GM12874 (cell line): ENCODE measurements at regions not wholly inside any gene's neighbourhood (a gene's known extent, or its start where the extent isn't known, plus 50 kb on each side); places are given as distances from the start of the nearest gene placed in this dataset.

Experiments used
- TF ChIP-seq, protein P1 (sequence below): IDR thresholded peaks from 2 replicates; pipeline ENCODE4 v1.5.1; 2011; ENCODE audit warnings: low read depth, mild to moderate bottlenecking, control low read depth, low read length, moderate library complexity; ENCODE audit not compliant: insufficient read depth

DNA sequence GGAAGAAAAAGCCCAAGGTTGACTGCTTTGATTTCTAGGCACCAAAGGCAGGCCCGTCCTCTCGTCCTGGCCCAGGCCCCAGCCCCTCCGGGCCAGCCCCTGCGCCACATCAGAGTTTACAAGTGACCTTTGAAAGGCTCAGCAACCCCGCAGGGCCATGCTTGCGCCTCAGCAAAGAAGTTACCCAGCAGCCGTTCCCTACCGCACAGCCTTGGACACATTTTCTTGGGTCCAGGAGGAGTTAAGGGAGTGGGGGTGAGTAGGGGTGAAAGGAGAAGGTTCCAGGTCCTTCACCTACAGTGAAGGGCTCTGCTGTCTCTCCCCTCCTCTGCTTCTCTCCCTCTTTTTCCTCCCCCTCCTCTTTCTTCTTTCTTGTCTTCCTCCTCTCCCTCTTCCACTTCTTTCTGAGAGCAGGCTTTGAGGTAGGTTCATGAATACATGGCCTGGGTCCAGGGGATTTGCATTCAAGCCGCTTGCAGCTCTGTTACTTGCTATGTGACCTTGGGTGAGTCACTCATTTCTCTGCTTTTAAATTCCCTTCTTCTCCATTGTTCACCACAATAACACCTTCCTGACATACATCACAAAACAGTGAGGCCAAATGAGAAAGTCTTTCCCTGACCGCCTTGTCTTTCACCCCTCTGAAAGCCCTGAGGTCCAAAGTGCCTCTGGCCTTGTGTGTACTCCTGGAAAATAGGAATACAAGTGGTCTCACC, 223.3 kb upstream of the TPRG1 start:
- TF ChIP-seq, protein P1, sequence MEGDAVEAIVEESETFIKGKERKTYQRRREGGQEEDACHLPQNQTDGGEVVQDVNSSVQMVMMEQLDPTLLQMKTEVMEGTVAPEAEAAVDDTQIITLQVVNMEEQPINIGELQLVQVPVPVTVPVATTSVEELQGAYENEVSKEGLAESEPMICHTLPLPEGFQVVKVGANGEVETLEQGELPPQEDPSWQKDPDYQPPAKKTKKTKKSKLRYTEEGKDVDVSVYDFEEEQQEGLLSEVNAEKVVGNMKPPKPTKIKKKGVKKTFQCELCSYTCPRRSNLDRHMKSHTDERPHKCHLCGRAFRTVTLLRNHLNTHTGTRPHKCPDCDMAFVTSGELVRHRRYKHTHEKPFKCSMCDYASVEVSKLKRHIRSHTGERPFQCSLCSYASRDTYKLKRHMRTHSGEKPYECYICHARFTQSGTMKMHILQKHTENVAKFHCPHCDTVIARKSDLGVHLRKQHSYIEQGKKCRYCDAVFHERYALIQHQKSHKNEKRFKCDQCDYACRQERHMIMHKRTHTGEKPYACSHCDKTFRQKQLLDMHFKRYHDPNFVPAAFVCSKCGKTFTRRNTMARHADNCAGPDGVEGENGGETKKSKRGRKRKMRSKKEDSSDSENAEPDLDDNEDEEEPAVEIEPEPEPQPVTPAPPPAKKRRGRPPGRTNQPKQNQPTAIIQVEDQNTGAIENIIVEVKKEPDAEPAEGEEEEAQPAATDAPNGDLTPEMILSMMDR = no peak

DNA sequence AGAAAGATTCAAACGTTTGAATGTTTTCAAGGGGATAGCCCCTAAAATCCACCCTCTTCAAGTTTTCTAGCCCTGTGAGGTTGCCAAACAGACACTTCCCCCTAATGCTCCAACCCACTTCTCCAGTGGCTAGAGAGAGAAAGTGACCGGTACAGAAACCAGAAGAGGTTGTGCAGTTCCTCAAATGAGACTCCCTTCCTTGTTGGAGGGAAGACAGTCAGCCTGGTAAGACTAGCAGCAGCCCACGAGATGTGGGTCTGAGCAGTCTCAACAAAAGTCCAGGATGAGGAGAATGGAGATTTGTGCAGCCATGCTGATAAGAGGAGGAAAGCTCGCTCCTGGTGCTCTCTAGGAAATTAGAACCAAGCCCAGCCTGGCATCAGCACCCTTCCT, 222.8 kb upstream of the TPRG1 start:
- TF ChIP-seq, protein P1 = no peak

DNA sequence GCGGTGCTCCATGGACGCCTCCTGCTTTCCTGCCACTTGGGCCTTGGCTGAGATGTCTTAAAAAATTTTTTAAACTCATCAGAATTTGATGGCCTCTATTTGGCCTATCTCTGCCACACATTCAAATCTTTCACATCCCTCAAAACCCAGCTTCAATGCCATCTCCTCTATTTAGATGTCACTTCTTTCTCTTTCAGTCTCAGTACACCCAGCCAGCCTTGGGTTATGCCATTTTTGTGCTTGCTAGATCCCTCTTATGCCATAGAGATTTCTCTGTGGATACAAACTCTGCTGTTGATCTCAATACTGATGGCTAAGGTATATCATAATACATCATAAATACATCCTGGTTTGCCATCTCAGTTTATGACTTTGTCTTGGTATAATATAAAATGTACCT, 222.3 kb upstream of the TPRG1 start:
- TF ChIP-seq, protein P1 = no peak

DNA sequence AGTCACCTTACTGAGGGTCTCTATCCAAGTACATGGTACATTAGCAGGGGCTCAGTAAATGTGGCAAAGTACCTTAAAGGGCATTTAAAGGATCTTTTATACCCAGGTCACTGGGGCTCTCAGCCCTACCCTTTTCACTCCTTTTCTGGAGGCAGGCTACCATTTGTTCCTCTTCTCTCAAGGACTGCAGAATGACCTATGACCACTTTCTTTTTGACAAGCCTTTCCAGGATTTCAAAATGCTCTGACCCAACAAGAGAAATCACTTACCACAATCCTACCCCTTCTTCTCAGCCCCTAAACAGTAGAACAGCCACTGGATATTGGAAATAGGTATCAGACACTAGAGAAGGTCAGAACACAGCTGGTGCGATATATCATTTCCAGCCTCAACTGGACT, 221.8 kb upstream of the TPRG1 start:
- TF ChIP-seq, protein P1 = no peak

DNA sequence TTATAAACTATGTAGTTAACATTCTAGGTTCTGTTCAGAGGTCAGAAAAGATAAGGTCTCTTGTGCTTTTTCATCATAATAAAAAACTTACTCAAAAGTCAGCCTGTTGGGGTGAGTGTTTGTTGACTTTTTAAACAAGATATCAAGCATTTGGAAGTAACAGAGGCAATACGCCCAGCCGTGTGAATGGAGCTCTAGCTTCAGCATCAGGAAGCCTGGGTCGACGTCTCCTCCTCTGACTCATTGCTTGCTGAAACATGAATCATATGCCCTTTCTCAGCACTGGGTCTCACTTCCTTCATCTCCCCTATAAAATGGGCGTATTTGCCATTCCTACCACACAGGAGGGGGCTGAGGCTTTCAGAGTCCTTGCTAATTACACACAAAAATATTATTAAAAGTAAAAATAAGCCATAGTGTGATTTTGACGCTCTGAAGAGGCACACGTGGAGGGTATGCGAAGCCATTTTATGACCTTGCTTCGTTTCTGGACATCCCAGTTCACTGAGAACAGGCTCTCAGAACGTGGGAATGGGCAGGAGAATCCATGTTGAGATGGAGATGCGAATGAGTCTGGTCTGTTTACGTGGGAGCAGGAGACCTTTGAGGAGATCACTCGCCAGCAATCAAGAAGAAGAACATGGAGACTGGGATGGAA, 220.8 kb upstream of the TPRG1 start:
- TF ChIP-seq, protein P1 = no peak

DNA sequence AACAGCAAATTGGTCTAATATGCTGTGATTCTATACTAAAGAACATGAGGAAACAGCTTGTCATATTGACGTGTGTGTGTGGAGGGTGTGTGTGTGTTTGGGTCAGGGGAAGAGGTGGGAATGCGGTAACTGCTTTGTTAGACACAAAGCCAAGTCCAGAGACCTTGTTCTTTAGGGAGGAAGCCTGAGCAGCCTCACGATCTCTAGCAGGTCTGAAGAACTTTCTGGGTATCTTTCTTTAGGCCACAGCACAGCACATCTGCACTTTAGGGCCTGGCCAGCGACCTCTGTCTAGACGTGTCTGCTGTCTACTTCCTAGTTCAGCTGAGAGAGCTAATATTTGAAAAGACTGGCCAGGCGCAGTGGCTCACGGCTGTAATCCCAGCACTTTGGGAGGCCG, 220.0 kb upstream of the TPRG1 start:
- TF ChIP-seq, protein P1 = no peak

DNA sequence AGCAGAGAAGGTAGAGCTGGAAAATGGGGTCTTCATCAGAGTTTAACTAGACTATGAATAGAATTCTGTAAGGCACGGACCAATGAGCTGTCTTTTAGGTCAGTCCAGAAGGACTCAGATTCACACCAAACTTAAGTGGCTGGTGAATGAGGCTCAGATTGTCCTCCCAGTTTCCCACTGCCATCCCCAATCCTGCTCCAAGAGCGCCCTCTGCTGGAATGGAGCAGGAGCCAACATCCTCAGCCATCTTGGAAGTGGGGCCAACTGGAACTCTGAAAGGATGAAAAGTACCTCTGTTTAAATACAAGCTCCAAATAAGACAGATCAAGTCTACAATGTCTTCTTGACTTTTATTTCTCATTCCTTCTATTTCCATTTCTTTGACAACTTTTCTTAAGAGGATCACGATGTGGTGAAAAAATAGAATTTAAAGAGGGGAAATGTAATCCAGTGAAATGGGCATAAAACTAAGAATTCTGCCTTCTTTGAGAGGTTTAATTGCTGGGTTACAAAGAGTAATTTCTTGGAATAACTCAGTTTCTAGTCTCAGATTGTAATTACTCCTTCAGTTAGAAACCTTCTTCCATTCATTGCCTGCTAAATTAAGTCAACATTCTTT, 217.1 kb upstream of the TPRG1 start:
- TF ChIP-seq, protein P1 = peak; percentile 71
